ENCODE measurements at regions not wholly inside any gene's neighbourhood (a gene's known extent, or its start where the extent isn't known, plus 50 kb on each side); places are given as distances from the start of the nearest gene placed in this dataset.

DNA sequence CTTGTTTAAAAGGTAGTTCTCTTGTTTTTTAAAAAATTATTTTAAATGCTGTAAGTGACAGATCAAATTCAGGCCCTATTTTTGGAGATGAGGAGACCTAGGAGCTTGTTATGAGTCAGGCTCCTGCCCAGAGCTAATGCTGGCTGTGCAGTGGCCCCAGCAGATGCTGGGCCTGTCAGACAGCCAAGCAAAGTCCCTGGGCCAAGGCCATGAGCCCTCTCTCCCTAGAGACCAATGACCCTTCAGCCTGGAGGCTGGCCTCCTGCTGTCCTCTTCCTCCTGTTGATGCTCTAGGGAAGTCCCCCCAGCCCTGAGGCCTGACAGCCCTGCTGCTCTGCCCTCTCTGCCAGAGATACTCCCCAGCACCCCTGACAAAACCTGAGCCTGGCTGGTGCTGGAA lies 128.1 kb upstream of the CTTNBP2NL start:
- no peak for DNase-seq

DNA sequence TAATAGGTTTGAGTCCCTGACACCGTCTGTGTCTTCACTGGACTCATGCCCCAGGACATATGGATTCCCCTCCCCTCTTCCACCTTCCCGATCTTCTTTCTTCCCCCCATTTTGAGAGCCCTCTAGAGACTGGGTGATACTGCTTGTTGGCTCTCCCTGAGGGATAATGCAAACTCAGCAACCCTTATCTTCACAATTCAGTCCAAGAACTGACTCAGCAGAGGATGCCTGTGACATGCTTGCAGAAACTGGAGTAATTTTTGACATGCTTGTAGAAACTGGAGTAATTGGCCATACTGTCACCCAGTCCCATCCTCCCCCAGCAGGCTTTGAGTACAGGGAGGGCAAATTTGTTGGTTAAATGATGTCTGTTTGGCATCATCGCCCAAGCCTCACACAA lies 127.6 kb upstream of the CTTNBP2NL start:
- no peak for DNase-seq

DNA sequence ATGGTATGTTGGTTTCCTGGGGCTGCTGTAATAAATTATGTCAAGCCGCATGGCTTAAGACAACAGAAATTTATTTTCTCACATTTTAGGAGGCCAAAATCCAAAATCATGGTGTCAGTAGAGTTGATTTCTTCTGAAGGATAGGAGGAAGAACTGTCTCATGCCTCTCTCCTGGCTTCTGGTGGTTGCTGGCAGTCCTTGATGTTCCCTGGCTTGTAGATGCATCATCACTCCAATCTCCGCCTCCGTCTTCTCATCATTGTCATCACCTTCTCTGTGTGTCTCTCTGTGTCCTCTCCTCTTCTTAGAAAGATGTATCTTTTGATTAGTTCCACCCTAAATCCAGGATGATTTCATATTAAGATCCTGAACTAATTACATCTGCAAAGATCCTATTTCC lies 124.7 kb upstream of the CTTNBP2NL start:
- no peak for DNase-seq

DNA sequence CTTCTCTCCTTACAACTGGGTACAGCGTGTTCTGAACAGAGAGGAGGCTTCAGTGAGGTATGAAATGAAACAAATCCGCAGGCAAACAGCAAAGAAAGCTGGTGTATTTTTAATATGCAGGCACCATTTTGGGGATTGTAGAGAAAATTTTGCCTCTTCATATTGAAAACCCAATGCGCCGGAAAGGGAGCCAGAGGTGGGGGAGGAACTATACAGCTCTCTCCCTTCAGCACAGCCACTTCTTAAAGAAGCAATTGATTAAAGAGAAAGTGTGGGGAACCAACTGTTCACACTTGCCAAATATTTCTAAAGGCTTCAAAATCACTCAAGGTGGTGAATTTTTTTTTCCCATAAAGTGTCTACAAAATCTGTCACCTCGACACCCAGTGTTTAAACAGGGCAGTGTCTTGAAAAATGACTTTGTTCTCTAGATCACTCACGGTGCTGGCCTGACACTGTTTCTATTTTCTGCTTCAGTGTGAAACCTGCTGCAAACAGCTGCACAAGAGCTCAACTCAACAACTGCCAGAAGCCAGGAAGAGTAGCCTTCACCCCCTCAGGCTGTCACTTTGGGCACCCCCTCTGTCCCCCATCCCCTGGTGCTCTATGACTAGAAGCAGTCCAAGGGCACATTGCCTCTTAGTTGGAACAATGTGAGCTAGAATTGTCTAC lies 123.8 kb upstream of the CTTNBP2NL start:
- no peak for DNase-seq

- no peak for DNase-seq
These were observed 111.2 kb upstream of the CTTNBP2NL start for GRCh38 chr1:112284796-112285195.

GRCh38 chr1:112285316-112285715 lies 110.7 kb upstream of the CTTNBP2NL start:
- no peak for DNase-seq

GRCh38 chr1:112285746-112286145 lies 110.3 kb upstream of the CTTNBP2NL start:
- DNase-seq = no peak

- DNase-seq = peak; percentile 78
These were observed 99.1 kb upstream of the CTTNBP2NL start for GRCh38 chr1:112296908-112297307.

DNA sequence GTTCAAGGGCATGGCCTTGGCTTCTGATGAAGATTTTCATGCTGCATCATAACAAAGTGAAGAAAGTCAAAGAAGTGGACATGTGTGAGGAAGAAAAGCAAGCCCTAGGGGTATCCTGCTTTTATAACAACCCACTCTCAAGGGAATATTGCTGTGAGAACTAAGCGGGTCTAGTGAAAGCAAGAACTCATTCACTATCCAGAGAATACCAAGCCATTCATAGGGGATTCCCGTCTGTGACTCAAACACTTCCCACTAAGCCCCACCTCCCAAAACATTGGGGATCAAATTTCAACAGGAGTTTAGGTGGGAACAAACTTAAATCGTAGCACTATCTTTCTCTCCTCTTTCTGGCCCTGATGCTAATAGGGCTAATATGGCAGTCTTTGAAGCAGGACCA lies 98.5 kb upstream of the CTTNBP2NL start:
- no peak for DNase-seq

GRCh38 chr1:112298558-112298957 lies 97.5 kb upstream of the CTTNBP2NL start:
- peak; percentile 8 for DNase-seq

- DNase-seq = no peak
These were observed 91.9 kb upstream of the CTTNBP2NL start for GRCh38 chr1:112304126-112304525.

DNA sequence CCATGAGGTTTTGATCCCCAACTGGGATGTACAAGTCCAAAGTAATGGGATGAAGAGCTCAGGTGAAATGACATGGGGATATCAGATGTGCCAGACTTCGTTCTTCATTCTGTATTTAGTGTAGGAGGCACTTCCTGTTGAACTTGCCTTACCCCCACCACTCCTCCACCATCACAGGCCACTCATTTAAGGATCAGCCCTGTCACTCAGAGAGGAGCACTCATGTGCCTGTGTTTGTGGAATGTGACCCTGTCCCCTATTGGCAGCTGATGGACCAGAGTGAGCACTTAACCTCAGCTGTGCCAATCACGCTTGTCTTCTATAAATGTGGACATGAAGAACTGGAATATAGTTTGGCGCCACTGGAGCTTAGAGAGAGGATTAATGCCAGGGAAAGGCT lies 91.4 kb upstream of the CTTNBP2NL start:
- no peak for DNase-seq

GRCh38 chr1:112307930-112308591 lies 88.0 kb upstream of the CTTNBP2NL start:
- no peak for DNase-seq

DNA sequence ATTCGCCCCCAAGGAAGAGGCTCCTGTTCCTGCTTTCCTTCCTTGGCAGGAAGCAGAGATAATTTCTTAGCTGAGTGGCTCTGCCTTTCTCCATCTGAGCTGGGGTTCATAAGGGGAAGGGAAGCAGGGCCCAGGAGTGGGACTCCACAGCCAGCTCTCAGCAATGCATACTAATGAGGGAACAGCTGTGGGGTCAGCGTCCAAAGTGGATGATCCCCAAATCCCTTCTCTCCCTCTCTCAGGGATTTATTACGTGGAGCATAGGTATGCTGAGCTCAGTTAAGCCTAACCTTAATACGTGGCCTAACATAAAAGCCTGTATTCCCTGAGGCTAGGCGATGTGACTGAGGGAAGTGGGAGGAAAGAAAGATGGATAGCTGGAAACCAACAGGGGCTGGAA lies 87.3 kb upstream of the CTTNBP2NL start:
- DNase-seq = no peak

DNA sequence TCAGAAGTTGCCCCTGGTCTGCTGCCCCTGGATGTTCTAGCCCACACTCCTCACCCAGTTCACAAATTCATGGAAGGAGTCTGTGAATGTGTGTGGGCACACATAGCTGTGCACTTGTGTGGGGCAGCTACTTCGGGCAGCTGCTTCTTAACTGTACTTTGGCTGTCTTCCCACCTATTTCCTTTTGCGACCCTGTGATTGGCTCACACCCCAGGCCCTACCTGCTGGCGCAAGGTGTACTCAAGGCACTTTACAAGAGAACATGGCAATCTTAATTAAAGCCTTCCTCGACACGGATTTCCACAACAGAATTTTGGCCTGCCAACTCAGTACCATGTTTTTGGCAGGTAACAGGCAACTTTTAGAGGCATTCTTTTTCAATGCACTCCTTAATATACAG lies 86.5 kb upstream of the CTTNBP2NL start:
- no peak for DNase-seq

DNA sequence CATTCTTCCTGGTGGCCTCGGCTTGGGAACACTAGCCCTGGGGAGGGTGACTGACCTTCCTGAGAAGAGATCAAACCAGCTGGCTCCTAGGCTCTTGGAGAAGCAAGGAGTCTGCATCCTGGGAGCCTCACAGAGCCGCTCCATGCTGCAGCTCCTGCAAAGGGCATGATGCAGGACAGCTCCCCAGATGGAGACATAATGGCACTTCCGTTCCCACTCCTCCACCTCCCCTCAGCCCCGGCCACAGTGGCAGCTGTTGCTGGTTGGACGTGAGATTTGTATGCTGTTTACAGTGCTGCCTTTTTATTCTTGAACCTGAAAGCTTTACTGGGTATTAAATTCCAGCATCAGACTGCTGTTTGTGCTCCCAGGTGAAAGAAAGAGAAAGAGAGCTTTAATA lies 83.7 kb upstream of the CTTNBP2NL start:
- DNase-seq = no peak

DNA sequence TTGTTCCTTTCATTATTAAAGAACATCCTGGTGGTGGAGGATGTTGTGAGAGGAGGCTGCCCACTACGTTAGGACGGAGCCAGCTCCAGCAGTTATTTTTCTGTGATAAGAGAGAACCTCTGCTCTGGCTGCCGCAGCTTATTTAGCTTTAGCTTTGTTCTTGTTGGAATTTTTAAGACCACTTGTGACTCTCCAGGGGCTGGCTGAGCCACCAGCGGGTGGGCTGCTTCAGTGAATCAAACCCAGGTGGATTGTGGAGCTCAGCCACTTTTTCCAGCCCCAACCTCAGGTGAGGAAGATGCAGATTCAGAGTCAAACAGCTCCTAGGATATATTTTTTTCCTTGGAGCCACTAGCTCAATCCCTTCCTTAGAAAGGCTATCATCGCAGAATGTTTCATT lies 83.1 kb upstream of the CTTNBP2NL start:
- no peak for DNase-seq

DNA sequence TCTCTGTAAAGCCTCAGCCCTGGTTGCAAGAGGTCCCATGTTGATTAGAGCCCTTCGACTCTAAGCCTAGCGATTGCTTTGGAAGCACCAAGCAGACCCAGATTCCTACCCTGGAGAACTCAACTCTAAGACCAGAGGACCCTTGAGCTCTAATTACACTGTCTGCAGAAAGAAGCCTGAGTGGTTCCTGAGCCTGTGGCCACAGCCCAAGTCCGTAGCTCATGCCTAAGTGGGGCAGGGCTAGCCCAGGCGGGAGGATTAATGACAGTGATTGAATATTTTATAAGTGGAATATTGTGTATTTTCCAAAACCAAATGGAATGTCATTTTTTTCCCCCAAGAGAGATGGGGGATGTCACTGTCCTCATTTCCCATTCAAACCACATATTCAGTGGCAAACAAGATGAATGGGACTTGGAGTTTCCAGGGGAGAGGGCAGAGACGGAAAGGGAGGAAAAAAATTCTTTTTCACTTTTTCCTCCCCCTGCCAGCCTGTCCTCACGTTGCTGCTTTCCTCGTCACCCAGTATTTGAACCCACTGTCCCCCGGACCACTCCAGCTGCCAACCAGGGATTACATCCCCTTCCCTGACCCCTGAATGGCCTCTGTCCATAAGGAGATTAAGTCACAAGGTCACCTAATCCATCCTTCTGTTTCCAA lies 79.6 kb upstream of the CTTNBP2NL start:
- no peak for DNase-seq

DNA sequence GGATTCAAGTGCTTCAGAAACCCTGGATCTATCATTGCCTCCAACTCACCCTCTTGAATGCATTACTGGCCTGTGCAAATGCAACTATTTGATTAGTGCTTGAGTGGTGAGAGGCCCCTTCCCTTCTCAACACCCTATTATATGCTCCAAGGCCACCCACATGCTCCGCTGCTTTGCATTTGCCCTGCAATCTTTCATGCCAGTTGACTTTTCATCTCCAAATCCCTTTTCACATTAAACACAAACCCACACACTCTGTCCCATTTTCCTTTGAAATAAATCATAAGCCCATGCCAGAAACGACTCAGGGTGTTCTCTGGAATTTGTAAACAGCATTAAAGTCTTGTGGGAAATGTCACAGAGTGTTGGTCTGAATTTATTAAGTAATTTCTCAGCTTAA lies 78.9 kb upstream of the CTTNBP2NL start:
- DNase-seq = no peak

GRCh38 chr1:112317611-112318062 lies 78.4 kb upstream of the CTTNBP2NL start:
- DNase-seq = no peak

GRCh38 chr1:112318263-112318662 lies 77.8 kb upstream of the CTTNBP2NL start:
- DNase-seq = no peak

DNA sequence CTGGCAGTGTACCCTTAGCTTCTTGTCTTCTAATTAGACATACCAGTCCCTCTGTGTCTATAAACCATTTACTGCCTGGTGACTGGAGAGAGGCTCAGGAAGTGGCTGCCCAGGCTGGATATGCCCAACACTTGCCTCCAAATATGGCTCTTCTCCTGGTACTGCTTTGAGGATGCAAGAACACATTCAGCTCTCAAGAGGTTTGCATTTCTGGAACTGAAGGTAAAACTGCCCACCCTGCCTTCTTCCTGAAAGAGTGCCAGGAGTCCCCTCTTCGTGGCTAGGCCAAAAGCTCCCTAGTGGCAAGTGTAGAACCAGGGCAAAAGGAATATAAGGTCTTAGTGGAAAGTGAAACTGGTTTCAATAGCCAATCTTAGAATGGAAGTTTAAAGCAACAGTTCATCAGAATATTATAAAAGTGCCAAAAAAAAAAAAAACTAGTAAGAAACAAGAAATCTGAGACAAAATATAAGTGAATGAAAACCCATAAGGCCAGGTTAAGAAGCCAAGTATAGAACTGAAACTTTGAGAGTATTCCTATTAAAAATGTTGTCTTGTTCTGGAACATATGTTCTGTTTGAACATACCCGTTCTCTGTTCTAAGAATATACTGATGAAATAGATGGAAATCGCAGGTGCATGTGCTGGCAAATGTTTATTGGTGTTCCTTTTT lies 77.2 kb upstream of the CTTNBP2NL start:
- DNase-seq = no peak

DNA sequence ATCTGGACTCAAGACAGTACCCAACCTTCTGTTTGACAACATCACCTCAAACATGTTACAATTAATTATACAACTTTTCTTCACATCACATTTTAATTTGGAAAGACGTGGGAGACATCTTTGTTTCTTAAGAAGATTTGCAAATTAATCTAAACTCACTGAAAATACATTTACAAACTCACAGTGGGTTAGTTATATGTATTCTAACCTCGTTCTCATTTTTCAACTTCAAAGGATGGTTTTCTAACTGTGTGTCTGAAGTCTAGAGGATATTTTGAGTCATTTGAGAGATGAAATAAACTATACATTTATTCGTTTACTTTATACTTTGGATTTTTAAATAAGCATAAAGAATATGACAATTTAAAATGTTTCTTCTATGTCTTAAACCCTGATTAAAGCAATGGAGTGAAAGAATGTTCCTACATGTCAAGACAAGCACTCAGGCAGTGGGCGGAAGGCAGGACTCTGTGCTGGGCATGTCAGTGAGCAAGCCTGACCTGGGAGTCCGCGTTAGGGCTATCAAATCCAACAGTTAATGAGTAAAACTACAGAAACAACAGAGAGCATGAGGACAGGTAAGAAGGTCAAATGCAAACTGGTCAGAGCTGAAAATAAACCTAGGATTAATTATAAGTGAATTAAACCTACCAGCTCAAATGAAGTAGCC lies 76.5 kb upstream of the CTTNBP2NL start:
- no peak for DNase-seq
